Stimulated activated CD4-positive, alpha-beta T cell treated with anti-CD3 and anti-CD28 coated beads, Interleukin-1b, Interleukin-23, amount 100 ng/mL, for 48 hours (primary cell): ENCODE measurements at regions not wholly inside any gene's neighbourhood (a gene's known extent, or its start where the extent isn't known, plus 50 kb on each side); places are given as distances from the start of the nearest gene placed in this dataset.
"Not testable (repeated sequence)": the region's sequence is repeated elsewhere in the genome, so short reads cannot be mapped to it uniquely, and the experiment has no call there.

Experiments
- DNase-seq: peaks from one replicate; pipeline ENCODE4 v3.0.0-alpha.2; 2020

- no peak for DNase-seq
These were observed 158.3 kb upstream of the AADAT start for GRCh38 chr4:170248029-170248428.

GRCh38 chr4:170247596-170247995 lies 157.8 kb upstream of the AADAT start:
- DNase-seq, result no peak

- DNase-seq, result no peak
These were observed 154.0 kb upstream of the AADAT start for GRCh38 chr4:170243662-170244288.

- no peak for DNase-seq
These were observed 152.7 kb upstream of the AADAT start for GRCh38 chr4:170242471-170242870.

- DNase-seq, result no peak
These were observed 145.0 kb upstream of the AADAT start for GRCh38 chr4:170234800-170235199.

GRCh38 chr4:170231377-170231776 lies 141.6 kb upstream of the AADAT start:
- DNase-seq, result no peak

GRCh38 chr4:170230242-170230641 lies 140.5 kb upstream of the AADAT start:
- no peak for DNase-seq

- no peak for DNase-seq
These were observed 139.2 kb upstream of the AADAT start for GRCh38 chr4:170229006-170229405.

- DNase-seq, result no peak
These were observed 138.2 kb upstream of the AADAT start for GRCh38 chr4:170227928-170228327.

GRCh38 chr4:170226288-170226687 lies 136.5 kb upstream of the AADAT start:
- DNase-seq, result no peak

- no peak for DNase-seq
These were observed 125.0 kb upstream of the AADAT start for GRCh38 chr4:170214731-170215130.

GRCh38 chr4:170214101-170214500 lies 124.3 kb upstream of the AADAT start:
- DNase-seq, result no peak

- DNase-seq, result no peak
These were observed 113.0 kb upstream of the AADAT start for GRCh38 chr4:170202721-170203120.

- no peak for DNase-seq
These were observed 109.0 kb upstream of the AADAT start for GRCh38 chr4:170198747-170199146.

- not testable (repeated sequence) for DNase-seq
These were observed 105.0 kb upstream of the AADAT start for GRCh38 chr4:170194794-170195193.

- DNase-seq, result no peak
These were observed 103.7 kb upstream of the AADAT start for GRCh38 chr4:170193496-170193895.

- no peak for DNase-seq
These were observed 100.5 kb upstream of the AADAT start for GRCh38 chr4:170190265-170190664.

GRCh38 chr4:170170861-170171260 lies 81.1 kb upstream of the AADAT start:
- DNase-seq, result no peak

- DNase-seq, result no peak
These were observed 79.9 kb upstream of the AADAT start for GRCh38 chr4:170169699-170170098.

GRCh38 chr4:170167678-170168077 lies 77.9 kb upstream of the AADAT start:
- DNase-seq, result no peak

- DNase-seq, result not testable (repeated sequence)
These were observed 76.4 kb upstream of the AADAT start for GRCh38 chr4:170166193-170166592.

GRCh38 chr4:170162416-170162815 lies 72.7 kb upstream of the AADAT start:
- DNase-seq, result no peak

GRCh38 chr4:170157670-170158069 lies 67.9 kb upstream of the AADAT start:
- no peak for DNase-seq

GRCh38 chr4:170145120-170145519 lies 55.4 kb upstream of the AADAT start:
- no peak for DNase-seq

- DNase-seq, result no peak
These were observed 50.0 kb upstream of the AADAT start for GRCh38 chr4:170139764-170140163.
